Heart right ventricle (tissue), 16 donors: ENCODE measurements at regions not wholly inside any gene's neighbourhood (a gene's known extent, or its start where the extent isn't known, plus 50 kb on each side); places are given as distances from the start of the nearest gene placed in this dataset.

ENCODE experiments used
- ATAC-seq, 8 donors: fragments of 200-7000 bp; cut with Tn5 transposase; one replicate each; pipeline ENCODE4 v1.9.1; 2020; ENCODE audit warnings: mild to moderate bottlenecking in 8 of 8, moderate library complexity in 8 of 8, moderate number of reproducible peaks in 1 of 8
- DNase-seq, 2 donors: peaks; one replicate each; pipeline ENCODE4 v3.0.0-alpha.2; 2020
- H3K27ac ChIP-seq, 10 donors: fragments of 200-600 bp; sonication (generic) in 2 of 10; one replicate each; pipeline versions ENCODE4 v1.5.0 to v1.8.0; 2020 to 2022; ENCODE audit warnings: mild to moderate bottlenecking in 3 of 10
- H3K27me3 ChIP-seq, 7 donors: fragments of 200-600 bp; one replicate each; pipeline ENCODE4 v1.8.0; 2021 to 2022; ENCODE audit warnings: mild to moderate bottlenecking in 2 of 7
- H3K36me3 ChIP-seq, 9 donors: fragments of 200-600 bp; sonication (generic) in 1 of 9; one replicate each; pipeline versions ENCODE4 v1.5.0 to v1.8.0; 2020 to 2022; ENCODE audit warnings: mild to moderate bottlenecking in 2 of 9
- H3K4me1 ChIP-seq, 9 donors: fragments of 200-600 bp; sonication (generic) in 1 of 9; one replicate each; pipeline versions ENCODE4 v1.5.0 to v1.8.0; 2020 to 2022; ENCODE audit warnings: mild to moderate bottlenecking in 4 of 9
- H3K4me3 ChIP-seq, 10 donors: fragments of 200-600 bp; sonication (generic) in 2 of 10; one replicate each; pipeline versions ENCODE4 v1.5.0 to v1.8.0; 2020 to 2022; ENCODE audit warnings: mild to moderate bottlenecking in 7 of 10, moderate library complexity in 2 of 10
- H3K9me3 ChIP-seq, 11 donors: fragments of 200-600 bp in 10 of 11; sonication (generic) in 2 of 11; one replicate each; pipeline versions ENCODE4 v1.5.0 to v1.8.0; 2013 to 2022; ENCODE audit warnings: mild to moderate bottlenecking in 2 of 11, control low read depth in 1 of 11, moderate library complexity in 1 of 11
- CTCF ChIP-seq, 9 donors: fragments of 200-600 bp; sonication (generic) in 2 of 9; IDR thresholded peaks; one replicate each; pipeline versions ENCODE4 v1.5.0 to v1.8.0; 2021 to 2022; ENCODE audit warnings: antibody characterized with exemption in 9 of 9, mild to moderate bottlenecking in 5 of 9, moderate library complexity in 1 of 9
- WGBS, 2 donors: extraction: QIAGEN DNeasy Blood & Tissue Kit; methylation state at CpG; one replicate each; pipeline ENCODE4 v1.1.7; 2013; ENCODE audit warnings: inconsistent platforms in 1 of 2; 5-methylcytosine and 5-hydroxymethylcytosine counted together
- intact Hi-C, 10 donors: fragments of 100-400 bp; cut with DNase I; formaldehyde crosslinking; loops; one replicate each; pipeline versions ENCODE4 v1.11.1 to v1.14.2; 2022
- donor health status: Arrhythmogenic right ventricular cardiomyopathy.
- donor health status: ischemic (EF 13 %, LVEDD 7.1; RV severe dilation, severe dysfunction).
- donor health status: healthy with polysubstance abuse.
- donor health status: DM: no; HTN: yes; CAD: no.
- donor health status: DM: no; HTN: no; CAD: no.
- donor health status: ischemic (EF 25% LVEDD 6.9; RV normal size, moderate dysfunction).
- donor health status: ischemic (EF 25% LVEDD 5.7; RV mildly dilated, moderate dysfunction).
- donor health status: healthy.
- donor health status: DM: yes; HTN: yes; CAD: no.
- donor health status: Ischemic cardiomyopathy.
- donor health status: ischemic (EF 35%, LVEDD 5.7; RV mildly dilated, moderate dysfunction).
- donor health status: nonischemic (EF 11% LVEDD 7.7; RV severe dilation, severe dysfunction).
- donor health status: DM: yes; HTN: yes; CAD: no.
- donor health status: PGD.
- donor health status: ischemic (EF 29% LVEDD 5.4; RV normal size, mild dysfunction).
- donor health status: nonischemic (EF 23%, LVEDD 6.1; RV moderate dilation, normal function).

- Histone ChIP-seq H3K4me3 (no peak overlapping the region), H3K27me3 (no peaks in the 10 kb centered on the region), H3K36me3 (no peaks in the 10 kb centered on the region), H3K9me3 (no peaks in the 10 kb centered on the region), H3K27ac (no peak overlapping the region), H3K4me1 (no peaks in the 10 kb centered on the region)
- ATAC-seq (no peak), DNase-seq (no peak)
- WGBS, 2 donors, result 52 to 54% methylated on average over 1 of the region's 1 CpG
- TF ChIP-seq CTCF (IDR thresholded peaks at IDR 0.05), result no peak
- intact Hi-C loops, result no loop called here
Measured at GRCh38 chr18:25842665-25843064, 247.7 kb downstream of the SS18 start.

- 84 to 85% methylated on average over 8 of the region's 8 CpGs for WGBS, 2 donors
- H3K36me3 ChIP-seq, result no peaks in the 10 kb centered on the region
- intact Hi-C loops, result loop anchor here in 5 of 10 donors (5.0 to 10.0 kb wide), 3 partner anchors 479 to 959 kb away; partner anchors contain the start of gene ZNF521 (in 3 of the 5)
- no peaks in the 10 kb centered on the region for H3K27me3 ChIP-seq
- no peaks in the 10 kb centered on the region for H3K9me3 ChIP-seq
- peaks cover 0 to 16% (median 6%) of the 10 kb centered on the region in 9 donors for H3K4me1 ChIP-seq
- ATAC-seq (no peak), DNase-seq (no peak)
- no peak overlapping the region for H3K4me3 ChIP-seq
- TF ChIP-seq CTCF (IDR thresholded peaks at IDR 0.05), result no peak
- no peak overlapping the region for H3K27ac ChIP-seq
Measured at GRCh38 chr18:25834061-25834460, 256.4 kb downstream of the SS18 start.

- Histone ChIP-seq H3K27ac (no peak overlapping the region), H3K9me3 (no peaks in the 10 kb centered on the region), H3K36me3 (no peaks in the 10 kb centered on the region), H3K4me1 (peaks cover 0 to 18% (median 6%) of the 10 kb centered on the region in 9 donors), H3K27me3 (no peaks in the 10 kb centered on the region), H3K4me3 (no peak overlapping the region)
- DNase-seq, result peak; percentile 59 to 67
- WGBS, 2 donors, result 18 to 22% methylated on average over 3 of the region's 3 CpGs
- TF ChIP-seq CTCF (IDR thresholded peaks at IDR 0.05), result peak; percentile 57 to 83 (median 78)
- ATAC-seq, result peak; percentile 80 to 93 (median 89)
- intact Hi-C loops, result loop anchor here in 7 of 10 donors (2.0 to 10.0 kb wide), 4 partner anchors 477 to 957 kb away; partner anchors contain the start of gene ZNF521 (in 3 of the 7)
Measured at GRCh38 chr18:25832001-25832604, 258.3 kb downstream of the SS18 start.

- Histone ChIP-seq H3K27me3 (no peaks in the 10 kb centered on the region), H3K36me3 (no peaks in the 10 kb centered on the region), H3K27ac (peak overlapping the region in 2 of 10 donors; percentile 2 to 6), H3K9me3 (no peaks in the 10 kb centered on the region), H3K4me1 (peaks cover 0 to 18% (median 6%) of the 10 kb centered on the region in 9 donors), H3K4me3 (no peak overlapping the region)
- no peak for TF ChIP-seq CTCF (IDR thresholded peaks at IDR 0.05)
- DNase-seq, result no peak
- peak in 4 of 8 donors; percentile 4 to 34 (median 21) for ATAC-seq
- intact Hi-C loops, result loop anchor here in 6 of 10 donors (2.0 to 10.0 kb wide), 4 partner anchors 476 to 956 kb away; partner anchors contain the start of gene ZNF521 (in 3 of the 6)
- whole genome bisulfite sequencing, 2 donors, result 72 to 84% methylated on average over 5 of the region's 5 CpGs
Measured at GRCh38 chr18:25831301-25831701, 259.1 kb downstream of the SS18 start.
